IMR-90 (cell line): ENCODE measurements at regions not wholly inside any gene's neighbourhood (a gene's known extent, or its start where the extent isn't known, plus 50 kb on each side); places are given as distances from the start of the nearest gene placed in this dataset.

ENCODE experiments used
- ATAC-seq: fragments of 200-7000 bp; cut with Tn5 transposase; 2 replicates; pipeline ENCODE4 v1.9.1; 2020; ENCODE audit warnings: low read depth, mild to moderate bottlenecking, moderate library complexity
- BruUV-seq: library from RNA; stranded (reverse); fragments of 400-500 nt; replicated peaks from 2 replicates; lab custom pipeline; 2021; lab: Mats Ljungman, UMichigan
- CTCF ChIA-PET: fragments of 300-600 bp; formaldehyde crosslinking; extraction: SDS; loops from one replicate; lab custom pipeline; 2021; ENCODE audit warnings: antibody characterized with exemption; lab: Yijun Ruan, JAX
- POLR2A ChIA-PET: fragments of 300-600 bp; sonication (Branson Sonifier 250); formaldehyde crosslinking; loops from one replicate; lab custom pipeline; 2022; ENCODE audit warnings: antibody characterized with exemption; ENCODE audit not compliant: unreplicated experiment; lab: Charles Lee
- DNase-seq: peaks from one replicate; pipeline ENCODE4 v3.0.0; 2013
- H2AFZ ChIP-seq: replicated peaks from 2 replicates; pipeline ENCODE3; 2013; ENCODE audit warnings: low read length, mild to moderate bottlenecking; ENCODE audit not compliant: poor library complexity
- H2AK5ac ChIP-seq: 2 replicates; pipeline ENCODE4 v1.6.1; 2013; ENCODE audit warnings: low read depth, low read length, inconsistent platforms
- H2AK9ac ChIP-seq: replicated peaks from 2 replicates; pipeline ENCODE3; 2013; ENCODE audit warnings: mild to moderate bottlenecking, low read depth, low read length, moderate library complexity; ENCODE audit not compliant: poor library complexity
- H2BK120ac ChIP-seq: 2 replicates; pipeline ENCODE4 v1.6.1; 2013; ENCODE audit warnings: low read depth, low read length, inconsistent platforms
- H2BK15ac ChIP-seq: 3 replicates; pipeline ENCODE4 v1.6.1; 2013; ENCODE audit warnings: low read depth, low read length, inconsistent platforms
- H2BK20ac ChIP-seq: 2 replicates; pipeline ENCODE4 v1.6.1; 2013; ENCODE audit warnings: low read depth, mild to moderate bottlenecking, inconsistent platforms, low read length, moderate library complexity
- H2BK5ac ChIP-seq: 2 replicates; pipeline ENCODE4 v1.6.1; 2013; ENCODE audit warnings: mild to moderate bottlenecking, low read depth, low read length, inconsistent platforms; ENCODE audit not compliant: poor library complexity, severe bottlenecking
- H3K14ac ChIP-seq: replicated peaks from 2 replicates; pipeline ENCODE4 v1.6.1; 2013; ENCODE audit warnings: low read depth, low read length, inconsistent platforms
- H3K18ac ChIP-seq: 2 replicates; pipeline ENCODE4 v1.6.1; 2013; ENCODE audit warnings: low read depth, low read length, control low read depth
- H3K23ac ChIP-seq: 2 replicates; pipeline ENCODE4 v1.6.1; 2013; ENCODE audit warnings: low read depth, low read length, inconsistent platforms
- H3K27ac ChIP-seq: 2 replicates; pipeline ENCODE4 v1.5.1; 2013; ENCODE audit warnings: mild to moderate bottlenecking, control low read depth, low read length; ENCODE audit not compliant: insufficient read depth
- H3K27me3 ChIP-seq: 2 replicates; pipeline ENCODE4 v1.6.1; 2013; ENCODE audit warnings: low read length; ENCODE audit not compliant: control insufficient read depth, insufficient read depth
- H3K36me3 ChIP-seq: 2 replicates; pipeline ENCODE4 v1.6.1; 2013; ENCODE audit warnings: low read length, mixed read lengths; ENCODE audit not compliant: control insufficient read depth, insufficient read depth
- H3K4ac ChIP-seq: 2 replicates; pipeline ENCODE4 v1.6.1; 2013; ENCODE audit warnings: low read depth, low read length, inconsistent platforms
- H3K4me1 ChIP-seq: 2 replicates; pipeline ENCODE4 v1.6.1; 2013; ENCODE audit warnings: low read length, mixed read lengths; ENCODE audit not compliant: control insufficient read depth, insufficient read depth
- H3K4me2 ChIP-seq: 2 replicates; pipeline ENCODE4 v1.6.1; 2013; ENCODE audit warnings: low read depth, mild to moderate bottlenecking, control low read depth, low read length, moderate library complexity
- H3K4me3 ChIP-seq: 2 replicates; pipeline ENCODE4 v1.5.1; 2013; ENCODE audit warnings: low read depth, mild to moderate bottlenecking, control low read depth, low read length, moderate library complexity; ENCODE audit not compliant: insufficient read depth
- H3K56ac ChIP-seq: 2 replicates; pipeline ENCODE4 v1.6.1; 2013; ENCODE audit warnings: low read length, inconsistent platforms; ENCODE audit not compliant: insufficient read depth; ENCODE audit errors: extremely low read depth
- H3K79me1 ChIP-seq, 2 experiments: 2 replicates each; pipeline ENCODE4 v1.6.1; 2013; ENCODE audit warnings: low read length in 2 of 2, inconsistent platforms in 1 of 2, low read depth in 1 of 2
- H3K9ac ChIP-seq: 2 replicates; pipeline ENCODE4 v1.6.1; 2013; ENCODE audit warnings: low read depth, low read length, control low read depth
- H3K9me1 ChIP-seq: 2 replicates; pipeline ENCODE4 v1.6.1; 2013; ENCODE audit warnings: low read length, inconsistent platforms; ENCODE audit not compliant: insufficient read depth
- H3K9me3 ChIP-seq: 2 replicates; pipeline ENCODE4 v1.6.1; 2013; ENCODE audit warnings: low read length; ENCODE audit not compliant: control insufficient read depth, insufficient read depth
- H4K20me1 ChIP-seq: 2 replicates; pipeline ENCODE4 v1.6.1; 2013; ENCODE audit warnings: low read length, inconsistent platforms; ENCODE audit not compliant: insufficient read depth
- H4K5ac ChIP-seq: 2 replicates; pipeline ENCODE4 v1.6.1; 2013; ENCODE audit warnings: mild to moderate bottlenecking, low read depth, low read length, control low read depth
- H4K8ac ChIP-seq, 2 experiments: 2 replicates each; pipeline ENCODE4 v1.6.1; 2013; ENCODE audit warnings: low read depth in 2 of 2, low read length in 2 of 2, control low read depth in 1 of 2, inconsistent platforms in 1 of 2
- H4K91ac ChIP-seq: 2 replicates; pipeline ENCODE4 v1.6.1; 2013; ENCODE audit warnings: low read depth, low read length, inconsistent platforms; ENCODE audit not compliant: insufficient read depth
- RCOR1 ChIP-seq: IDR thresholded peaks from 2 replicates; pipeline ENCODE4 v1.6.1; 2012; ENCODE audit warnings: mild to moderate bottlenecking, low read length, improper control_type of control experiment; ENCODE audit not compliant: insufficient replicate concordance
- dilution Hi-C: fragments of 300-500 bp; cut with HindIII; formaldehyde crosslinking; loops from one replicate; pipeline ENCODE4 v1.14.3; 2018; ENCODE audit warnings: low sequenced_read_pairs; ENCODE audit not compliant: unreplicated experiment
- in situ Hi-C: fragments of 300-500 bp; cut with MboI; formaldehyde crosslinking; loops from 3 replicates; pipeline ENCODE4 v1.14.3; 2019; ENCODE audit warnings: low sequenced_read_pairs, inconsistent platforms, mixed read lengths
- intact Hi-C: fragments of 100-400 bp; cut with micrococcal nuclease; formaldehyde crosslinking; loops from 2 replicates; pipeline ENCODE4 v1.10.0; 2022

DNA sequence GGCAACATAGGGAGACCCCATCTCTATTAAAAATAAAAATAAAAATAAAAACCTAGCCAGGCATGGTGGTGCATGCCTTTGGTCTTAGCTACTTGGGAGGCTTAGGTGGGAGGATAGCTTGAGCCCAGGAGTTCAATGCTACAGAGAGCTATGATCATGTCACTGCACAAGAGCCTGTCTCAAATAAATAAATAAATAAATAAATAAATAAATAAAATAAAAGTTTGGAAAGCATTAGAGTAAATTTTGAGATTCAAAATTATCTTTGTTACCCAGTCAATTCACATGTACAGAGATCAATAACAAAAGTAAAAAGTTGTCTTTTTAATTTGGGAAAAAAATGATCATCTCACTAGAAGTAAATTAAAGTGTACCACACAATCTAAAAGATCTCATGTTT, 255.8 kb upstream of the MYO3A start:
- dilution Hi-C loops = no loop called here

More for the DNA sequence above, 255.8 kb upstream of the MYO3A start:
- in situ Hi-C loops (no loop called here), intact Hi-C loops (no loop called here)
- ChIA-PET POLR2A (no interaction called here), CTCF (no interaction called here)
- H3K27ac ChIP-seq = no peak overlapping the region
- H3K9me3 ChIP-seq = peaks cover 15% of the 10 kb centered on the region
- H3K79me1 ChIP-seq = no peaks in the 10 kb centered on the region
- H3K36me3 ChIP-seq = no peaks in the 10 kb centered on the region
- no peak overlapping the region for H2BK15ac ChIP-seq
- H2AK9ac ChIP-seq = no peak overlapping the region
- H4K91ac ChIP-seq = no peak overlapping the region
- DNase-seq (no peak), ATAC-seq (no peak)
- TF ChIP-seq RCOR1 = no peak
- H2BK5ac ChIP-seq = no peak overlapping the region
- no peak overlapping the region for H3K4me3 ChIP-seq
- no peak overlapping the region for H2BK20ac ChIP-seq
- H3K4me1 ChIP-seq = no peaks in the 10 kb centered on the region
- no peak overlapping the region for H2AFZ ChIP-seq
- H2AK5ac ChIP-seq = no peak overlapping the region
- no peak overlapping the region for H3K4me2 ChIP-seq
- no peak overlapping the region for H3K4ac ChIP-seq
- H4K20me1 ChIP-seq = no peaks in the 10 kb centered on the region
- H3K18ac ChIP-seq = no peak overlapping the region
- no peak overlapping the region for H2BK120ac ChIP-seq
- no peak overlapping the region for H4K8ac ChIP-seq
- H3K23ac ChIP-seq = no peak overlapping the region
- H4K5ac ChIP-seq = no peak overlapping the region
- no peaks in the 10 kb centered on the region for H3K9me1 ChIP-seq
- no TSS peak for BruUV-seq
- H3K27me3 ChIP-seq = no peaks in the 10 kb centered on the region
- no peak overlapping the region for H3K9ac ChIP-seq
- H3K56ac ChIP-seq = no peak overlapping the region
- no peak overlapping the region for H3K14ac ChIP-seq
